Urinary bladder (tissue), 3 donors: ENCODE measurements at regions not wholly inside any gene's neighbourhood (a gene's known extent, or its start where the extent isn't known, plus 50 kb on each side); places are given as distances from the start of the nearest gene placed in this dataset.

Experiments
- DNase-seq: peaks from one replicate; pipeline ENCODE4 v3.0.0-alpha.2; 2015; ENCODE audit errors: extremely low spot score
- H3K27ac ChIP-seq: one replicate; pipeline ENCODE4 v1.5.1; 2013; ENCODE audit warnings: low read depth, mild to moderate bottlenecking, moderate library complexity
- H3K36me3 ChIP-seq: one replicate; pipeline ENCODE4 v1.6.1; 2013; ENCODE audit warnings: mild to moderate bottlenecking, moderate library complexity; ENCODE audit not compliant: insufficient read depth
- H3K4me1 ChIP-seq: one replicate; pipeline ENCODE4 v1.6.1; 2013; ENCODE audit warnings: mild to moderate bottlenecking, moderate library complexity; ENCODE audit not compliant: insufficient read depth
- H3K4me3 ChIP-seq: one replicate; pipeline ENCODE4 v1.5.1; 2013; ENCODE audit warnings: low read depth, low read length
- whole genome bisulfite sequencing: extraction: QIAGEN DNeasy Blood & Tissue Kit; methylation state at CpG from one replicate; pipeline ENCODE4 v1.1.7; 2013; 5-methylcytosine and 5-hydroxymethylcytosine counted together
- donor health status: healthy with polysubstance abuse.
- donor health status: healthy.

DNA sequence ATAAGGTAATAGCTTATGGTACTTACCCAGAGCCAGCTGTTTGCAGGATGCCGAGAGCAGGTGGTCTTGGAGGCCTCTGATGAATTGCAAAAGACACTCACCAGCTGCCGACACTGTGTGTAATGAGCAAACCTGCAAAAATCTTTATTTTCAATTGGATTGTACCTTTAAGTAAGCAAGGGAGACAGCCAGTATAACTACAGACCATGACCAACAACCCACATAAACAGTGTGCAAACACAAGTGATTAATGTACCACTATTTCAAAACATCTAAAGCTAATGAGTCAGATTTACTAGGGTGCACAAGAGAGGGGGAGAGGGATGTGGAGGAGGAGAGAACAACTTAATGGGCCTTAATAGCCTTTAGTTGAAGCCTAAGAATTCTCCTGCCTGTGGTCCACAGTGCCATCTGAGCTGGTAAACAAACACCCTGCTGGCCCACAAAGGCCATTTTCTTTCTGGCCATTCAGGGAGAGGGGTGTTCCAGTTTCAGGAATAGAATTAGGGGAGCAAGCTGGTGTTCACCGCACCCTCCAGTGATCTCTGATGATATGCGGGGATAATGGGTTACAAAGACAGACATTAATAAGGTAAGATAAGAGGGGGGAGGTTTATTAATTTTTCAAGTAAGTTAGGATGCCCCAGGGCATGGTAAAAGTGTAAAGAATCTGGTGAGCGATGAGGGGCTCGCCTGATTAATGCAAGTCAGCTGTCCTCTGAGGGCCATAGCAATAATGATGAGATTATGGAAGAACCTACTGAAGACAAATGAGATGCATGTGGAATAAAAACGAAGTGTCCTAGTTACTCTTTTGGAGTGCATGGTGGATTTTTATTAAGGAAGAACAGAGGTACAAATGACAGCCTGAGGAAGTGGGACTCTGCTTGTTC, 196.4 kb downstream of the HRH4 start:
- H3K4me3 ChIP-seq = no peak overlapping the region
- H3K36me3 ChIP-seq = no peaks in the 10 kb centered on the region
- H3K27ac ChIP-seq = no peak overlapping the region
- H3K4me1 ChIP-seq = no peaks in the 10 kb centered on the region
- DNase-seq = no peak
- 79% methylated on average over 7 of the region's 7 CpGs for WGBS

DNA sequence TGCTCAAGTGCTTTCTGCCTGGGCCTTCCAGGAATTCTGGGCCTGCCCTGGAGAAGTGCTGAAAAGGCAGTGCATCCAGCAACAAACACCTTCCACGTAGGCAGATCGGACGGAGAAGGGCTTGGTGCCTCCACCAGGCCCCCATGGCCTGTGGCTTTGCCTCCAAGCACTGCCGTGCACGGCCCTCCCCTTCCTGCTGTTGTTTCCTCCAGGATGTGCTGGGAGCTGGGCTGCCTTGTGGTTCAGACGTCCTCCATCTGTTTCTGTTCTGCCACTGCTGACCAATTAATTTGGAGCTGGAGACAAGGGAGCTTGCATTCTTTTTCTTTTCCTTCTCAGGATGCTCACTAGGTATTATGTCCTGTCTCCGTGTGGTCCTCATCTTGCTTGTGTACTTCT, 197.0 kb downstream of the HRH4 start:
- Histone ChIP-seq H3K4me1 (no peaks in the 10 kb centered on the region), H3K4me3 (no peak overlapping the region), H3K36me3 (no peaks in the 10 kb centered on the region), H3K27ac (peak overlapping the region; percentile 1)
- DNase-seq = no peak
- 59% methylated on average over 7 of the region's 7 CpGs for WGBS

DNA sequence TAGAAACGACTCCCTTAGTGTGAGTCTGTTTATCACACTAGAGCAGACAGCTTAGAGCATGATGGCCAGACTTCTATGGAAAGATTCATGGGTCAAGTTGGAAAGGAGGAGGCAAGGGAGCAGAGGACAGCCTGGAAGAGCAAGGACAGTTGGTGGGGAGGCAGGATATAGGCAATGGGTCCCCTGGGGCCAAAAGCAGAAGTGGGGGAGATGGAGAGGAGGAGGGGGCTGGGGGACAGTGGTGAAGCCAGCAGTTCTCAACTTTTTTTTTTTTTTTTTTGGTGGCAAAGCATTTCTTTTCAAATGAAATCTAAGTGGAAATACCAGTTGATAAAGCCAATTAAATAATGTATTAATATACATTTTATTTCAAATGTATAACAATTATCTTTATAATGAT, 197.9 kb downstream of the HRH4 start:
- H3K4me3 ChIP-seq = no peak overlapping the region
- H3K36me3 ChIP-seq = no peaks in the 10 kb centered on the region
- WGBS = 52% methylated on average over 1 of the region's 1 CpG
- no peaks in the 10 kb centered on the region for H3K4me1 ChIP-seq
- no peak overlapping the region for H3K27ac ChIP-seq
- no peak for DNase-seq

DNA sequence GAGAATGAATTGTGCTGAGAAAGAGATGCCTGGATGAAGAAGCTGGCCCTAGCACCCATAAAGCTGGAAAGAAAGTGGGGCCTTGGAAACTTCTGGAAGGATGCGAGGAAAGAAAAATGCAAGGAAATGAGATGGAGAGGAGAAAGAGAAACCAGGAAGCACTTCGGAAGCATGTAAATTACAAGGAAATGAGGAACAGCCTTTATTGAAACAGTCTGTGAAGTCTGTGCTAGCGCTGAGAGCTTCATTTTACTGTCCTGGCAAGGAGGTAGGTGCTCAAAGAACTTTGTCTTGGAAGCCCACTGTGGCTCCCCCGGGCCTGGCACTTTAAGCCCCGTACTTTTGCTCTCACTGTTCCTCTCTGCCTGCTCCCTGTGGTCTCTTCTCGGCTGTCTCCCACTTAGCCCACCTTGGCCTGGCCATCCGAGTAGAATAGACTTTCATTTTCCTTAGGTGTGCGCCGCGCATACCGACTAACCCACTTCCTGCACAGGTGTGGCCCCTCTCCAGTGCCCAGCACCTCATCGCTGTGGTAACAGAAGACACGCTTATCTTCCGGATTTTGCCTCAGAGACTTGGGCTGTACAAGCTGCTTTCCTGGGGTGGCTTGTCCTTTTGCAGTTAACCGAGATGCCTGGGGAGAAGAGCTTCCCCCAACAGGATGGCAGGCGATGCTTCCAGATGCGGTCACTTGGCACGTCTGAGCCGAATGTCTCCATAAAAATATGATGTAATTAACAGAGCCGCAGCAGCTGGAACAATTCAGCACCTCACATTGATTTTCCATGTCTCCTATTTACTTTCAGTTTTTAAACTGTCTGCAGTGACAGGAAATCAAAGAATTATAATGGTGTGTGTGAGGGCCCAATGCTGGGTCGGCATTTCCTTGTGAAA, 199.6 kb downstream of the HRH4 start:
- Histone ChIP-seq H3K27ac (peak overlapping the region; percentile 14), H3K4me1 (no peaks in the 10 kb centered on the region), H3K4me3 (peak overlapping the region; percentile 16), H3K36me3 (no peaks in the 10 kb centered on the region)
- DNase-seq = no peak
- 40% methylated on average over 21 of the region's 21 CpGs for WGBS

DNA sequence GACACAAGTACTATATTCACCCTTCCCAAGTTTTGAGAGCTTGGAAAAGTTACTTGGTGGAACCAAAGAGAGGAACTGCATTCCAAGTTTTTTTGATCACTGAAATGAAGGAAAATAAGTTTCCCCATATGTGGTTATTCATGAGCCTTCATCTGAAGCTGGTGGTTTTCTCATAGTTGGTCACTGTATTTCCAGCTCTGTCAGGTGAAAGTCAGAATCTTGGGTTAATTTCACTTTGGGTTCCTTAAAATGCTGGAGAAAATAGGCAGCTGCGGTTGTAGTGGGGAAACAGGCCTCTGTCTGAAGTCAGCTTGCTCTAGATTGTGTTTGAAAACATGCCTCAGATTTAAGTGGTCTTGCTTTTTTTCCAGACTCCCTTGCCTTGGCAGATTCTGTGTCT, 200.5 kb downstream of the HRH4 start:
- no peak overlapping the region for H3K27ac ChIP-seq
- 45% methylated on average over 1 of the region's 1 CpG for WGBS

DNA sequence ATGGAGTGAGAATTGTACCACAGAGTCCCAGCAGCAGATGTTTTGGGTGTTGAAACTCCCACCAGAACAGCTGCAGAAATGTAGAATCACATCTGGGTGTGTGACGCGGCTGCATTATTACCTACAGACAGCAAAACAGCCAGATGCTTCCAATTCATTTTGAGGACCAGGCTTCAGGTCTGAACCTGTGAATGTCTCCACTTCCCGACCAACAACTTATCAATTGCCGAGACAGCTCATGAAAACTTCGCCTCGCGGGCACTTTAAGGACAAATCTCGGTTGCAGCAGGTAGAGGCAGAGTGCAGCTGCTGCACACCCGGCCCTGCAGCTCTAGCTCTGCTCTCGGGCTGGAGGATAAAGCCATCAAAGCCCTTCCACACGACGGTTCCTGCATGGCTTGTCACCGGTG, 202.0 kb downstream of the HRH4 start:
- no peak for DNase-seq
- 67% methylated on average over 13 of the region's 13 CpGs for WGBS
- Histone ChIP-seq H3K27ac (no peak overlapping the region), H3K4me1 (no peaks in the 10 kb centered on the region), H3K36me3 (no peaks in the 10 kb centered on the region), H3K4me3 (no peak overlapping the region)

More for the DNA sequence above, 200.5 kb downstream of the HRH4 start:
- H3K4me3 ChIP-seq = no peak overlapping the region
- H3K4me1 ChIP-seq = no peaks in the 10 kb centered on the region
- no peaks in the 10 kb centered on the region for H3K36me3 ChIP-seq
- no peak for DNase-seq

DNA sequence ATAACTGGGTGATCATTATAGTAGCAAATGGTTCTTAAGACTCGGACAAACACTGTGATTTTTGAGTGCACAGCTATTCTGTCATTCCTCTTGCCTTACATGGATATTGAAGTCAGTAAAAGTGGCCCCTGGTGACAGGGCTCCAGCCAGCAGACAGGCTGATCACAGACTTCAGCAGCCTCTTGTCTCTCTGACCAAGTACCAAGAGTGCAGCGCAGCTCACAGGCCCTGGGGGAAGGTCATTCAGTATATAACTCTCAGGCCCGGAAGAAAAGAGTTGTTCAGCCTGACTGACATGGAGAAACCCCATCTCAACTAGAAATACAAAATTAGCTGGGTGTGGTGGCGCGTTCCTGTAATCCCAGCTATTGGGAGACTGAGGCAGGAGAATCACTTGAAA, 202.6 kb downstream of the HRH4 start:
- no peak for DNase-seq
- Histone ChIP-seq H3K4me3 (no peak overlapping the region), H3K4me1 (no peaks in the 10 kb centered on the region), H3K27ac (no peak overlapping the region), H3K36me3 (no peaks in the 10 kb centered on the region)
- 92% methylated on average over 5 of the region's 5 CpGs for WGBS

DNA sequence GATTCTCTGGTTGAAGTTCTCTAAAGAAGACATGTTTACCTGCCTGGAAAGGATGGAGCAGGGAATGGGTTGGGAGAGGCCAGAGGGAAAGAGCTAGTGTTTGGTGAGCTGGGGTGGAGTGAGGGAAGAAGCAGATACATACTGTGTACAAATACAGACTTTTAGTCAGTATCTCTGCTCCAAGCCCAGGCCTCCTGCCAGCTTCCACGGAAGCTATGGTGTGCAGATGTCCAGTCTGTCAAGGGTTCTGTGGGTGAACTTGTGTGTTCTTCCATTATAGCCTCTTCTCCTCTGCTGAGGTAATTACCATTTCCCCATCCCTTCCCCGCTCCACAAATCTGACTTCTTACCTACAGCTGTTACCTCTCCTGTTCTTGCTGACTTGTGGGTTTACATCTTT, 208.6 kb downstream of the HRH4 start:
- no peaks in the 10 kb centered on the region for H3K4me1 ChIP-seq
- no peak for DNase-seq
- WGBS = 56% methylated on average over 2 of the region's 2 CpGs
- H3K4me3 ChIP-seq = no peak overlapping the region
- no peaks in the 10 kb centered on the region for H3K36me3 ChIP-seq
- no peak overlapping the region for H3K27ac ChIP-seq

DNA sequence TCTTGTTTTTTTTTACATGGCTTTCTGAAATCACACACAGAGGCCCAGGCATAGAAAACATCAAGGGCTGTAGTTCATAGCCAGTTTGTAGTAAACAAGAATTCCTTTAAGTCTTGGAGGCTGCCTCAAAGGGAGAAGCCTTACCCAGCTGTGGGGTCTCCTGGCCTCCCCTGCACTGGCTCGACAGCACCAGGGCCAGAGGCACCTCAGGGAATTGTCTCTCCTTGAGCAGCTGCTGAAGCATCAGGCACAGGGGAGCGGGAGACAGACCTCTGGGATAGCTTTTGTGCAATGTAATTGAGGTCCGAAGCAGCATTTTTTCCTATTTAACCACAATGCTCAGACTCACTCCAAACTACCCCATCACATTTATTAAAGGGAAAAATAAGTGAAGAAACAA, 209.1 kb downstream of the HRH4 start:
- no peak overlapping the region for H3K27ac ChIP-seq
- no peak for DNase-seq
- 71% methylated on average over 3 of the region's 3 CpGs for WGBS

DNA sequence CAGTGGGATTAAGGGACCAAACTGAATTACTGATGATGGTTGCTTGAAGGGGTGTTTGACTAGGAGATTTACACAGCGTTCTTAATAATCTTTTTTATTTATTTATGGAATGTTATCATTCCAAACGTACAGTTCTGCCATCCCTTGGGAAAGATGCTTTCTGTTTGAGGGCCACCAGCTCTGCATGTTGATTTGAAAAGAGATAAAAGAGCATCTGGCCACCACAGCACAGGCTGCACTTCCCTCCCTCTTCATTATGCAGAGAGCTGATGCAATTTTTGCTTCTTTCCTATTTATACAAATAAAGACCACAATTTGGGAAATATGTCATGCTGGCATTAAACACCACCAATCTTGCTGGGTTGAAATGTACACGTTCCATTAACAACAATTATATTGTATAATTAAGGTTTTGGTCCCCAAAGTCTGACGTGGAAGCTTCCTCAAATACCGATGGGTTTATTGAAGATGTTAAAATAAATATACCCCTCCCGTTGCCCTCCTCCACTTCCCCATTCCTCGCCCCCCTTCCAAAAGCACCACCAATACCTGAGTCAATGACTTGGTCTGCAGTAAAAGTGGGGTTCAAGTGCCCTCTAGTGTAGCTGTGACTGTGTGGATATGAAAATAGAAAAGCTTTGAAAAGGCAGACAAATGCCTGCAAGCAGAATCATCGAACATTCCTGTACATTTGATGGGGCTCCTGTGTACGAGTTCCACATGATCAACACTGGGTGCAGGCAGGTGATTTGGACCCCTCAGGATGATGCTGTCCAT, 211.9 kb downstream of the HRH4 start:
- H3K4me3 ChIP-seq = no peak overlapping the region
- no peaks in the 10 kb centered on the region for H3K4me1 ChIP-seq
- no peak for DNase-seq
- 41% methylated on average over 9 of the region's 9 CpGs for WGBS
- H3K27ac ChIP-seq = no peak overlapping the region
- no peaks in the 10 kb centered on the region for H3K36me3 ChIP-seq

More for the DNA sequence above, 209.1 kb downstream of the HRH4 start:
- Histone ChIP-seq H3K4me1 (no peaks in the 10 kb centered on the region), H3K4me3 (no peak overlapping the region), H3K36me3 (no peaks in the 10 kb centered on the region)

DNA sequence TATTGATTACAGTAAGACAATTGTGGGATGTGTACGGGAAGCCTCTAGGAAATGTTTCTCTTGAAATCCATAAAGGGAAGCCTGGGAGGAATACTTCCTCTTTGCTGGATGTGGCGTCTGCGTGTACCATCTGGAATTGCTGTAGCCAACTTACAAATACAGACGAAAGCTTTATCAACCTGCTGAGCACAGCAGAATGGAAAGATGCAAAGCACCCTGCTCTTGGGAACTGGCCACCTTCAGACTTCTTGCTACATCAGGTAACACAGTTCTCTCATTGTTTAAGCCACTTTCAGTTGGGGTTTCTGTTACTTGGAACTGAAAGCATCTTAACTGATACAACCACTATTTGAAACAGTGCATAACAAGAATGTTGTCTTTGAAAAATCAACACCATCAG, 213.8 kb downstream of the HRH4 start:
- H3K36me3 ChIP-seq = no peaks in the 10 kb centered on the region
- WGBS = 80% methylated on average over 4 of the region's 4 CpGs
- DNase-seq = no peak
- H3K27ac ChIP-seq = no peak overlapping the region
- H3K4me1 ChIP-seq = no peaks in the 10 kb centered on the region
- no peak overlapping the region for H3K4me3 ChIP-seq

DNA sequence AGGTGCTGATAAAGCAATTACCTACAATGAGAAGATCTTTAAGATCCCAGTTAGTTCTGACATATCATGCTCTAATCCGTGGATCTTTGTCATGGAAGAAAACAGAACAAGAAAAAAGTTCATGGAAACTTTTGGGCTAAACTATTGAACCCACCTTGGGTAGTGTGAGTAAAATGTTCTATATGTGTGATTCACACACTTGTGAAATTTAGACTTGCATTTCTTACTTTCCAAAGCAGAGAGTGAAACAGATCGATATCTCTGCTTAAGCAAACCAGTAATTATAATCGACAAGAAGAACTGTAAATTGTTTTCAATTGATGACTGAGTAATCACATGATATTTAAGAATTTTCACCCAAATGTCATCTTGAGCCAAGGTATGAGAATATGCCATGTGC, 214.2 kb downstream of the HRH4 start:
- H3K4me1 ChIP-seq = no peaks in the 10 kb centered on the region
- DNase-seq = no peak
- H3K36me3 ChIP-seq = no peaks in the 10 kb centered on the region
- WGBS = 83% methylated on average over 3 of the region's 3 CpGs
- no peak overlapping the region for H3K27ac ChIP-seq
- no peak overlapping the region for H3K4me3 ChIP-seq

DNA sequence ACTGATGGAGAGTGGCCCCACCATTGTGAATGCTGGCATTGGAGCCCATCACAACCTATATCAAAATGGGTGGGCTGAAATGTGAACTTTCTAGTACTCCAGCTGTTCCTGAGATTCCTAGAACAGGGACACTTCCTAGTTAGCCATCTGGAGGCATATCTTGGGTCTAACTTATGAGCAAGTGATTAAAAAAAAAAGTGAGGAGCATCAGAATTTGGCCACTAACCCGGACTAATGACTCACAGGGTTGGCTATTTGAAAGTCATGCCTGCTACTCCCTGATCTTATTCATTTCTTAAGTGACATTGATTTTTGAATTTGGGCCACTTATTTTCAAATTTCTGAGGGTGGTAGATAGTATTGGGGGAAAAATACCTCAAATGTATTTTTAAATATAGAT, 216.6 kb downstream of the HRH4 start:
- WGBS = 76% methylated on average over 1 of the region's 1 CpG
- no peak overlapping the region for H3K4me3 ChIP-seq
- H3K36me3 ChIP-seq = no peaks in the 10 kb centered on the region
- no peak for DNase-seq
- H3K4me1 ChIP-seq = no peaks in the 10 kb centered on the region
- no peak overlapping the region for H3K27ac ChIP-seq
